Nephron (organoid): ENCODE measurements at regions not wholly inside any gene's neighbourhood (a gene's known extent, or its start where the extent isn't known, plus 50 kb on each side); places are given as distances from the start of the nearest gene placed in this dataset.

Experiments
- H3K27ac Mint-ChIP-seq, 3 experiments: 2 replicates each; pipeline ENCODE4 v1.8.0; 2020; ENCODE audit warnings: mixed read lengths in 3 of 3, mild to moderate bottlenecking in 2 of 3, moderate library complexity in 1 of 3
- H3K27me3 Mint-ChIP-seq: 2 replicates; pipeline ENCODE4 v1.8.0; 2021; ENCODE audit warnings: low read depth, mild to moderate bottlenecking, moderate library complexity, mixed read lengths
- H3K36me3 Mint-ChIP-seq: 2 replicates; pipeline ENCODE4 v1.8.0; 2020; ENCODE audit warnings: low read depth, mixed read lengths
- H3K4me1 Mint-ChIP-seq: 2 replicates; pipeline ENCODE4 v1.8.0; 2020; ENCODE audit warnings: mixed read lengths
- H3K4me3 Mint-ChIP-seq, 3 experiments: 2 replicates each; pipeline ENCODE4 v1.8.0; 2020; ENCODE audit warnings: mild to moderate bottlenecking in 3 of 3, mixed read lengths in 3 of 3, moderate library complexity in 2 of 3
- H3K9me3 Mint-ChIP-seq: 2 replicates; pipeline ENCODE4 v1.8.0; 2020; ENCODE audit warnings: mixed read lengths
- TF ChIP-seq, protein P1 (sequence below), 3 experiments: fragments of 200-600 bp; sonication (generic); IDR thresholded peaks; one replicate each; pipeline ENCODE4 v1.5.0; 2021; ENCODE audit warnings: antibody characterized with exemption in 3 of 3; ENCODE audit not compliant: unreplicated experiment in 3 of 3

DNA sequence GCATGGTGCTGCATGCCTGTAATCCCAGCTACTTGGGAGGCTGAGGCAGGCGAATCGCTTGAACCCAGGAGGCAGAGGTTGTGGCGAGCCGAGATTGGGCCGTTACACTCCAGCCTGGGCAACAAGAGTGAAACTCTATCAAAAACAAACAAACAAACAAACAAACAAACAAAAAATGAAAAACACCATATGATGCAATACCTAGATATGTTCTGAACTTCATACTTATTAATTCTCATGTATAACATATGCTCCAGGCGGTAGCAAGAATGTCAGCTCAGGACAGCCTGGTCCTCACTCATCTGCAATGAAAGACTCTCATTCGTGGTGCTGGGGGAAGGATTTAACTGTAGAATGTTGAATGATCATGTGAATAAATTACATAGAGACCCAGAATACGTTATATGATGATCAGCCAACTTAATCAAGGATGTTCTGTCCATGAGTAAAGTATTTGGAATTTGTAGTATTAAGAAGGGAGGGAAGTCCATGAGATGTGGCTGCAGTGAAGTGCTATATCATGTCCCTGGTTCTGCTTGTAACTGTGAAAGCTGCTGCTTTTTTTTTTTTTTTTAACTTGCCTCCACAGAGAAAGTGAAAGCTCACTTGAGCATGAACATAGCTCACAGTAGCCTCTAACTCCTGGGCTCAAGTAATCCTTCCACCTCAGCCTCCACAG is 206.8 kb downstream of the UQCRFS1 start:
- H3K27ac Mint-ChIP-seq: no peak overlapping the region
- H3K4me1 Mint-ChIP-seq: peaks cover 14% of the 10 kb centered on the region
- H3K36me3 Mint-ChIP-seq: no peaks in the 10 kb centered on the region
- TF ChIP-seq, protein P1, sequence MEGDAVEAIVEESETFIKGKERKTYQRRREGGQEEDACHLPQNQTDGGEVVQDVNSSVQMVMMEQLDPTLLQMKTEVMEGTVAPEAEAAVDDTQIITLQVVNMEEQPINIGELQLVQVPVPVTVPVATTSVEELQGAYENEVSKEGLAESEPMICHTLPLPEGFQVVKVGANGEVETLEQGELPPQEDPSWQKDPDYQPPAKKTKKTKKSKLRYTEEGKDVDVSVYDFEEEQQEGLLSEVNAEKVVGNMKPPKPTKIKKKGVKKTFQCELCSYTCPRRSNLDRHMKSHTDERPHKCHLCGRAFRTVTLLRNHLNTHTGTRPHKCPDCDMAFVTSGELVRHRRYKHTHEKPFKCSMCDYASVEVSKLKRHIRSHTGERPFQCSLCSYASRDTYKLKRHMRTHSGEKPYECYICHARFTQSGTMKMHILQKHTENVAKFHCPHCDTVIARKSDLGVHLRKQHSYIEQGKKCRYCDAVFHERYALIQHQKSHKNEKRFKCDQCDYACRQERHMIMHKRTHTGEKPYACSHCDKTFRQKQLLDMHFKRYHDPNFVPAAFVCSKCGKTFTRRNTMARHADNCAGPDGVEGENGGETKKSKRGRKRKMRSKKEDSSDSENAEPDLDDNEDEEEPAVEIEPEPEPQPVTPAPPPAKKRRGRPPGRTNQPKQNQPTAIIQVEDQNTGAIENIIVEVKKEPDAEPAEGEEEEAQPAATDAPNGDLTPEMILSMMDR (IDR thresholded peaks at IDR 0.05; ENCODE audit: unreplicated experiment in 3 of 3): no peak
- H3K9me3 Mint-ChIP-seq: no peaks in the 10 kb centered on the region
- H3K27me3 Mint-ChIP-seq: peaks cover 8% of the 10 kb centered on the region
- H3K4me3 Mint-ChIP-seq: no peak overlapping the region

- no peak overlapping the region for H3K4me3 Mint-ChIP-seq
- no peaks in the 10 kb centered on the region for H3K9me3 Mint-ChIP-seq
- H3K27ac Mint-ChIP-seq: no peak overlapping the region
- peaks cover 8% of the 10 kb centered on the region for H3K27me3 Mint-ChIP-seq
- H3K36me3 Mint-ChIP-seq: no peaks in the 10 kb centered on the region
- peaks cover 22% of the 10 kb centered on the region for H3K4me1 Mint-ChIP-seq
- TF ChIP-seq, protein P1 (IDR thresholded peaks at IDR 0.05; ENCODE audit: unreplicated experiment in 3 of 3): no peak
Observed at GRCh38 chr19:29004796-29005195, 208.2 kb downstream of the UQCRFS1 start.

- Mint-ChIP-seq H3K36me3 (no peaks in the 10 kb centered on the region), H3K4me1 (peaks cover 30% of the 10 kb centered on the region), H3K27me3 (peaks cover 8% of the 10 kb centered on the region), H3K9me3 (no peaks in the 10 kb centered on the region), H3K4me3 (no peak overlapping the region), H3K27ac (peak overlapping the region in 2 of 3 experiments; percentile 4 to 88)
- TF ChIP-seq, protein P1 (IDR thresholded peaks at IDR 0.05; ENCODE audit: unreplicated experiment in 3 of 3): no peak
Observed at GRCh38 chr19:29003641-29004409, 209.1 kb downstream of the UQCRFS1 start.

- peaks cover 30% of the 10 kb centered on the region for H3K4me1 Mint-ChIP-seq
- H3K36me3 Mint-ChIP-seq: peaks cover 5% of the 10 kb centered on the region
- H3K27ac Mint-ChIP-seq: peak overlapping the region; percentile 80 to 93 (median 90)
- TF ChIP-seq, protein P1 (IDR thresholded peaks at IDR 0.05; ENCODE audit: unreplicated experiment in 3 of 3): no peak
- H3K9me3 Mint-ChIP-seq: peaks cover 9% of the 10 kb centered on the region
- no peak overlapping the region for H3K4me3 Mint-ChIP-seq
- peaks cover 7% of the 10 kb centered on the region for H3K27me3 Mint-ChIP-seq
Observed at GRCh38 chr19:29002336-29002735, 210.6 kb downstream of the UQCRFS1 start.

DNA sequence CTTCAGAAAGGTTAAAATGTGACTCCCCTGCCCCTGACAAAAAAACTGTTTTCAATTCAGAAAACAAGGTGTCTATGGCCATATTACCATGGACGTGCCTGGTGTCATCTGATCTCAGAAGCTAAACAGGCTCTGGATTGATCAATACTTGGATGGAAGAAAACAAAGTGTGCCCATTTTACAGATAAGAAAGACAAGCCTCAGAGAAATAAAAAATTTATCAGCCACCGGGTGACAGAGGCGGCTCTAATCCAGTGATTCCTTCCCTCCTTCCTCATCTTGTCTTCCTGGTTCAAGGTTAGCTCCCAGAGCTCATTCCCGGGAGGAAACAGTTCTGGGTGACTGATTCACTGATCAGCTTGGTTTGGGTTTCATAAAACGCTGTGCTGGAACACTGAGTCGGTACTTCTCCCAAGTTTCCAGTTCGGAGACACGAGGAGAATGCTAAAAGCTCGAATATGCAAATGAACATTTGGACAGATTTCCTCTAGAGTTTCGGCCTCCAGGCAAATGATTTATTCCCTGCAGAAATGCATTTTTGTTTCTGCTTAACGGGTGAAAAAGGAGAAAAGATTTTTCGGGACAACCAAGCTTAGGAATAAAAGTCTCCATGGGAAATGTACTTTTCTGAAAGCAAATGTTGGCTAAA is 211.2 kb downstream of the UQCRFS1 start:
- peaks cover 5% of the 10 kb centered on the region for H3K27me3 Mint-ChIP-seq
- peaks cover 15% of the 10 kb centered on the region for H3K9me3 Mint-ChIP-seq
- peak overlapping the region; percentile 90 to 93 (median 91) for H3K27ac Mint-ChIP-seq
- TF ChIP-seq, protein P1 (IDR thresholded peaks at IDR 0.05; ENCODE audit: unreplicated experiment in 3 of 3): no peak
- peak overlapping the region in 1 of 3 experiments; percentile 70 for H3K4me3 Mint-ChIP-seq
- H3K4me1 Mint-ChIP-seq: peaks cover 30% of the 10 kb centered on the region
- H3K36me3 Mint-ChIP-seq: peaks cover 5% of the 10 kb centered on the region
